Fibroblast of pulmonary artery (primary cell): ENCODE measurements at regions not wholly inside any gene's neighbourhood (a gene's known extent, or its start where the extent isn't known, plus 50 kb on each side); places are given as distances from the start of the nearest gene placed in this dataset.

Source experiments
- DNase-seq: peaks from one replicate; pipeline ENCODE4 v3.0.0-alpha.2; 2010; ENCODE audit warnings: low read depth
- H3K4me3 ChIP-seq: replicated peaks from 2 replicates; pipeline ENCODE4 v1.5.1; 2011; ENCODE audit warnings: low read depth, mild to moderate bottlenecking, control low read depth, low read length, moderate library complexity
- TF ChIP-seq, protein P1 (sequence below): IDR thresholded peaks from 2 replicates; pipeline ENCODE4 v1.5.1; 2011; ENCODE audit warnings: mild to moderate bottlenecking, control low read depth, low read length, inconsistent platforms; ENCODE audit errors: missing control alignments

DNA sequence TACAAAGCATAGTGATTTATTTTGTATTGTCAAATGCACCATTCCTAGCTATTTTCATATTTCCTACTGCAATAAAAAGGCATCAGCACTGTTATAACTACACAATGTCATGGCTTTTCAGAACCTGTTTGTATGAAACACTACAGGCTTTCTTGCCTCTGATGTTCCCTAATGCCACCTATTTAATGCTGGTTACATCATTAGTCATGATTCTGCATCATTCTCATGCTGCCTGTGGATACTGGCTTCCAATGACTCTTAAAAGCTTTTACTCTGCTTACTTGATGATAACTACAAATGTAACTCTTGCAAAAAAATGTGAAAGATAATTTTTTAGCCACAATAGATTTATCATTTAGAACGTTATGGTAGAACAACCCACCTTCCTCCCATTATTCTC lies 529.4 kb downstream of the HTR7 start:
- no peak overlapping the region for H3K4me3 ChIP-seq
- DNase-seq = no peak
- TF ChIP-seq, protein P1, sequence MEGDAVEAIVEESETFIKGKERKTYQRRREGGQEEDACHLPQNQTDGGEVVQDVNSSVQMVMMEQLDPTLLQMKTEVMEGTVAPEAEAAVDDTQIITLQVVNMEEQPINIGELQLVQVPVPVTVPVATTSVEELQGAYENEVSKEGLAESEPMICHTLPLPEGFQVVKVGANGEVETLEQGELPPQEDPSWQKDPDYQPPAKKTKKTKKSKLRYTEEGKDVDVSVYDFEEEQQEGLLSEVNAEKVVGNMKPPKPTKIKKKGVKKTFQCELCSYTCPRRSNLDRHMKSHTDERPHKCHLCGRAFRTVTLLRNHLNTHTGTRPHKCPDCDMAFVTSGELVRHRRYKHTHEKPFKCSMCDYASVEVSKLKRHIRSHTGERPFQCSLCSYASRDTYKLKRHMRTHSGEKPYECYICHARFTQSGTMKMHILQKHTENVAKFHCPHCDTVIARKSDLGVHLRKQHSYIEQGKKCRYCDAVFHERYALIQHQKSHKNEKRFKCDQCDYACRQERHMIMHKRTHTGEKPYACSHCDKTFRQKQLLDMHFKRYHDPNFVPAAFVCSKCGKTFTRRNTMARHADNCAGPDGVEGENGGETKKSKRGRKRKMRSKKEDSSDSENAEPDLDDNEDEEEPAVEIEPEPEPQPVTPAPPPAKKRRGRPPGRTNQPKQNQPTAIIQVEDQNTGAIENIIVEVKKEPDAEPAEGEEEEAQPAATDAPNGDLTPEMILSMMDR = no peak

GRCh38 chr10:90328896-90329295 lies 528.9 kb downstream of the HTR7 start:
- no peak overlapping the region for H3K4me3 ChIP-seq
- no peak for DNase-seq
- TF ChIP-seq, protein P1 = no peak

GRCh38 chr10:90337316-90337715 lies 520.5 kb downstream of the HTR7 start:
- no peak for DNase-seq
- TF ChIP-seq, protein P1 = no peak
- H3K4me3 ChIP-seq = no peak overlapping the region

- TF ChIP-seq, protein P1 = no peak
- H3K4me3 ChIP-seq = no peak overlapping the region
- no peak for DNase-seq
Measured at GRCh38 chr10:90342480-90342879, 515.4 kb downstream of the HTR7 start.

DNA sequence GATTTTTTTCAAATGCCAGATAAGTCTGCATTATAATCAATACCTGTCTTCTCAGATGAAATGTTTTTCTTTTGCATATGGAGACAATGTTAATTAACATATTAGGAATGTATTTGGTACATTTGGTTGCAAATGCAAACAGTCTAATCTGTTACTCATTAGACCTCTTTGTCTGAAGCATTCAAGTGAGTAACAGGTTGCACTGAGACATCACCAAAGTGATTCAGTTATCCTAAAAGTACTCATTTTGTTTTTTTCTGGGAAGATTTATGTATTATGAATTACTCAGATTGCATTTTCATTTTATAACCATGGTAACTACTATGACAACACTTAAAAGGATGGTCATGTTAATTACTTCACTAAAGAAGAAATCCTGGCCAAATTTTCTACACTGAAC lies 513.6 kb downstream of the HTR7 start:
- no peak overlapping the region for H3K4me3 ChIP-seq
- no peak for DNase-seq
- TF ChIP-seq, protein P1 = no peak

DNA sequence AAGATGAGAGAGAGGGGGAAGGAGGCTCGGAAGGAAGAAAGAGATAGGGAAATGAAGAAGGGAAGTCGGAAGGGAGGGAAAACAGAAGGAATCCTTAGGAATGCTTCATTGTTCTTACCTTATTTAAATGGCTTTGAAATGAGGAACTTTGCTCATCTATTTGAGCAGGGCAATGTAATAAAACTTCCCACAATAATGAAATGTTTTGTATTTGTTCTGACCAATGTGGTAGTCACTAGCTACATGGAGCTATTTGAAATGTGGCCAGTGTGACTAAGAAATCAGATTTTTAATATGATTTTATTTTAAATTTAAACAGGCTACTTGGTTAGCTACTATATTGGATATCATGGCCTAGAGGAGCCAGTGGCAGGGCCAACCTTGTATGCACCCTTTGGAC lies 510.6 kb downstream of the HTR7 start:
- no peak for DNase-seq
- no peak overlapping the region for H3K4me3 ChIP-seq
- TF ChIP-seq, protein P1 = no peak

DNA sequence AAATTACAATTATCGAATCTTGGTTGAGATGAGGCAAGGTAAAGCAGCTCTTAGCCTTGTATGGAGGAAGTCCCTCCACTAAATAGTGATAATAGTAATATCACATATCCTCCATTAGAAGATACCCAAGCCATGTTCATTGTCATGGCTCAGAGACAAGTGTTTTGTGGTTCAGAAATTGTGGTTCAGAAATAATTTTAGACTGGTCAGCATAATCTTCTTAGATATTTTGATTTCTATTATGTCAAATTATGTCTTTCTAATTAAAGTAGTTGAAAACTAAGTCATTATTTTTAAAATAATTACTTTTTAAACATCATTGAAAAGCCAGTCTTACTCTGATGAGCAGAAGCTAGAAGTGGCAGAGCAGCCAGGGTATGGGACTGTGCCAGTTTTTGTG lies 507.7 kb downstream of the HTR7 start:
- DNase-seq = no peak
- TF ChIP-seq, protein P1 = no peak
- H3K4me3 ChIP-seq = no peak overlapping the region
